Osteocyte (in vitro differentiated cells): ENCODE measurements at regions not wholly inside any gene's neighbourhood (a gene's known extent, or its start where the extent isn't known, plus 50 kb on each side); places are given as distances from the start of the nearest gene placed in this dataset.

Experiments used
- DNase-seq: peaks from one replicate; pipeline ENCODE4 v3.0.0; 2021; ENCODE audit warnings: mixed read lengths; ENCODE audit not compliant: unreplicated experiment; ENCODE audit errors: extremely low spot score
- H3K27ac Mint-ChIP-seq: one replicate; pipeline ENCODE4 v1.8.0; 2021; ENCODE audit warnings: mild to moderate bottlenecking, mixed read lengths; ENCODE audit not compliant: unreplicated experiment
- H3K27me3 Mint-ChIP-seq: one replicate; pipeline ENCODE4 v1.8.0; 2021; ENCODE audit warnings: mixed read lengths; ENCODE audit not compliant: unreplicated experiment
- H3K36me3 Mint-ChIP-seq: one replicate; pipeline ENCODE4 v1.8.0; 2021; ENCODE audit warnings: mixed read lengths; ENCODE audit not compliant: unreplicated experiment
- H3K4me1 Mint-ChIP-seq: one replicate; pipeline ENCODE4 v1.8.0; 2021; ENCODE audit warnings: mixed read lengths; ENCODE audit not compliant: unreplicated experiment
- H3K4me3 Mint-ChIP-seq: one replicate; pipeline ENCODE4 v1.8.0; 2021; ENCODE audit warnings: mild to moderate bottlenecking, moderate library complexity, mixed read lengths; ENCODE audit not compliant: unreplicated experiment
- H3K9me3 Mint-ChIP-seq: one replicate; pipeline ENCODE4 v1.8.0; 2021; ENCODE audit warnings: mixed read lengths; ENCODE audit not compliant: unreplicated experiment
- CTCF ChIP-seq: fragments of 200-600 bp; sonication (generic); IDR thresholded peaks from 2 replicates; pipeline ENCODE4 v1.5.0; 2021; ENCODE audit warnings: antibody characterized with exemption, mild to moderate bottlenecking, moderate library complexity

GRCh38 chr3:109559389-109559788, 222.0 kb upstream of the DPPA4 start:
- H3K27ac Mint-ChIP-seq, result no peak overlapping the region
- H3K9me3 Mint-ChIP-seq, result peaks cover 31% of the 10 kb centered on the region
- TF ChIP-seq CTCF, result no peak
- H3K4me3 Mint-ChIP-seq, result no peak overlapping the region
- H3K36me3 Mint-ChIP-seq, result no peaks in the 10 kb centered on the region
- no peaks in the 10 kb centered on the region for H3K27me3 Mint-ChIP-seq
- DNase-seq, result no peak
- no peaks in the 10 kb centered on the region for H3K4me1 Mint-ChIP-seq

GRCh38 chr3:109563149-109563548, 225.8 kb upstream of the DPPA4 start:
- Mint-ChIP-seq H3K36me3 (peaks cover 2% of the 10 kb centered on the region), H3K9me3 (peaks cover 27% of the 10 kb centered on the region), H3K4me3 (no peak overlapping the region), H3K4me1 (no peaks in the 10 kb centered on the region), H3K27me3 (no peaks in the 10 kb centered on the region), H3K27ac (no peak overlapping the region)
- no peak for DNase-seq
- no peak for TF ChIP-seq CTCF

- TF ChIP-seq CTCF, result no peak
- peak overlapping the region; percentile 70 for H3K27ac Mint-ChIP-seq
- H3K4me1 Mint-ChIP-seq, result peaks cover 23% of the 10 kb centered on the region
- H3K9me3 Mint-ChIP-seq, result peaks cover 17% of the 10 kb centered on the region
- H3K36me3 Mint-ChIP-seq, result peaks cover 2% of the 10 kb centered on the region
- H3K4me3 Mint-ChIP-seq, result no peak overlapping the region
- H3K27me3 Mint-ChIP-seq, result no peaks in the 10 kb centered on the region
- DNase-seq, result no peak
Measured at GRCh38 chr3:109569135-109569846, 231.9 kb upstream of the DPPA4 start.

- Mint-ChIP-seq H3K4me3 (no peak overlapping the region), H3K9me3 (peaks cover 17% of the 10 kb centered on the region), H3K36me3 (peaks cover 2% of the 10 kb centered on the region), H3K27ac (no peak overlapping the region), H3K27me3 (no peaks in the 10 kb centered on the region), H3K4me1 (peaks cover 23% of the 10 kb centered on the region)
- no peak for DNase-seq
- no peak for TF ChIP-seq CTCF
Measured at GRCh38 chr3:109570408-109570807, 233.1 kb upstream of the DPPA4 start.

- no peak overlapping the region for H3K27ac Mint-ChIP-seq
- H3K27me3 Mint-ChIP-seq, result peaks cover 2% of the 10 kb centered on the region
- no peak overlapping the region for H3K4me3 Mint-ChIP-seq
- H3K4me1 Mint-ChIP-seq, result peaks cover 23% of the 10 kb centered on the region
- no peaks in the 10 kb centered on the region for H3K36me3 Mint-ChIP-seq
- H3K9me3 Mint-ChIP-seq, result peaks cover 12% of the 10 kb centered on the region
- no peak for TF ChIP-seq CTCF
- DNase-seq, result no peak
Measured at GRCh38 chr3:109572301-109572700, 235.0 kb upstream of the DPPA4 start.
